GM08714 (cell line): ENCODE measurements at regions not wholly inside any gene's neighbourhood (a gene's known extent, or its start where the extent isn't known, plus 50 kb on each side); places are given as distances from the start of the nearest gene placed in this dataset.

Experiments
- H3K4me3 ChIP-seq: fragments of 200-500 bp; sonication (Bioruptor generic); 2 replicates; pipeline ENCODE4 v1.5.1; 2014; ENCODE audit warnings: mild to moderate bottlenecking, low read length, inconsistent platforms
- ZNF274 ChIP-seq: IDR thresholded peaks from 2 replicates; pipeline ENCODE4 v1.6.1; 2012; ENCODE audit warnings: mild to moderate bottlenecking, low read depth, low read length

DNA sequence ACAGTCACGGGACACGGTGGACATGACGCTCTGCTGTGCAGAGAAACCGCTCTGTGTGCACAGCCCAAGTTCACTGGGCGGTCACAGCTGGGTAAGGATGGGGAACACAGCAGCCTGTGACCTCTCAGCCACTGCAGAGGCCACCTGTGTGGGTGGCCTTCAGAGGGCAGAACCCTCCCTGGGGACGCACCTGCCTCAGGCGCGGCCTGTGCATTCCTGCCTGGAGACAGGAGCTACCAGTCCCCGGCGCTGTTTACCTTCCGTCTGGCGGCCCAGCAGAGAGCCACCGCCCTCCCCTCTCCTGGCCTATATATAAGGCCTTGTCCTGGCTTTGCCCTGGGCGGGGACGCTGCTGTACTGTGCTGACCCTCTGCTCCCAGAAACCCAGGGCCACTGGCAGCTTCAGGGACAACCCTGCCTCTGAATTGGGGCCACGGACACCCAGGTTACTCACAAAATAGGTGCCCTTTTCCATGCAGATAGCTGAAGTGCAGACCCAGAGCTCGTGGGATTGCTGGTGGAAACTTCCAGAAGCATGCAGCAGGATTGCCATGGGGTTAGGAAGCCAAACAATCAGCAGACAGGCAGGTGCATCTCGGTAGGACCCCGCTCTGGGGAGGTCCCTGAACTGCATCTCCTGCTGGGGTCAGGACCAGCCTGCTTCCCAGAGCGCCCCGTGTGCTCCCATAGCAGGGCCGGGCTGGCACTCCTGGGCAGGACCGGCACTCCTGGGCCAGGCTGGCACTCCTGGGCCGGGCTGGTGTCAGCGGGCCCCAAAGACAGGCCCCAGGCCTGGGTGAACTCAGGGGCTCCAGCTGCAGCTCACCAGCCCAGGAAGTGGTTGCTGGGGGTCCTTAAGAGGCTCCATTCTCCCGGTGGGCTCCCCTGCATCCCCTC, 83.6 kb downstream of the SIK1 start:
- H3K4me3 ChIP-seq: no peak overlapping the region
- no peak for TF ChIP-seq ZNF274

GRCh38 chr21:43342301-43342881, 84.5 kb downstream of the SIK1 start:
- no peak overlapping the region for H3K4me3 ChIP-seq
- TF ChIP-seq ZNF274: no peak

DNA sequence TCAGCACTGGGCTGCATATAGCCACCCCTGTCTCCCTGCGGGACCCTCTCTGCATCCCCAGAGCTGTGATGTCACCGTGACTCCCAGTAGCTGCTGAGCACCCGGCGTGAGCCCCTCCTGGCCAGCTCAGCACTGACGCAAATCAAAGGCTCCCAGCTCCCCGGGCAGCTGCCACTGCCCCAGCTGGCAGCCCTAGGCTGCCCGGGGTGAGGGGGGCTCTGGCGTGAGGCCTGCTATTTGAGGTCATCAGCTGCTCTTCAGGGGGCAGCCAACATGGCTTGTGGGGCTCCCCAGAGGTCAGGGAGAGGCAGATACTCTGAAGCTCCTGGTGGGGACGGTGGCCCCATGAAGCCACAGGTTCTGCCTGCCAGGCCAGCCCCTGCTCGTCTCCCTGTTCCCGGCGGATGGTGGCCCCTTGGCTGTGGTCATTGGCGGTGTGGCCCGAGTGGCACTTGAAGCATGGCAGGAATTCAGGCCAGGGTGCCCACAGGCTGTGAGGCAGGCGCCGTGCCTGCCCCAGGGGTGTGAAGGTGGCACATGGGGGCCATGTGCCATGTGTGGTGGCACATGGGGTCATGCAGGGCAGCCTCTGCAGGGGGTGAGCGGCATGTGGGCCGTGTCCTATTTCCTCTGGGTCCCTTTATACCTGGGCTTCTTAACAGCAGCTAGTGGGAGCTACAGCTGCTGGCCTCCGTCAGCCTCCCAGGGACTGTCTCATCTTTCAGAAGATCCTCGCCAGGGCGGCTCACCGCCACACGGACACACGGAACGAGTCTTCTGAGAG, 85.4 kb downstream of the SIK1 start:
- no peak for TF ChIP-seq ZNF274
- H3K4me3 ChIP-seq: no peak overlapping the region

DNA sequence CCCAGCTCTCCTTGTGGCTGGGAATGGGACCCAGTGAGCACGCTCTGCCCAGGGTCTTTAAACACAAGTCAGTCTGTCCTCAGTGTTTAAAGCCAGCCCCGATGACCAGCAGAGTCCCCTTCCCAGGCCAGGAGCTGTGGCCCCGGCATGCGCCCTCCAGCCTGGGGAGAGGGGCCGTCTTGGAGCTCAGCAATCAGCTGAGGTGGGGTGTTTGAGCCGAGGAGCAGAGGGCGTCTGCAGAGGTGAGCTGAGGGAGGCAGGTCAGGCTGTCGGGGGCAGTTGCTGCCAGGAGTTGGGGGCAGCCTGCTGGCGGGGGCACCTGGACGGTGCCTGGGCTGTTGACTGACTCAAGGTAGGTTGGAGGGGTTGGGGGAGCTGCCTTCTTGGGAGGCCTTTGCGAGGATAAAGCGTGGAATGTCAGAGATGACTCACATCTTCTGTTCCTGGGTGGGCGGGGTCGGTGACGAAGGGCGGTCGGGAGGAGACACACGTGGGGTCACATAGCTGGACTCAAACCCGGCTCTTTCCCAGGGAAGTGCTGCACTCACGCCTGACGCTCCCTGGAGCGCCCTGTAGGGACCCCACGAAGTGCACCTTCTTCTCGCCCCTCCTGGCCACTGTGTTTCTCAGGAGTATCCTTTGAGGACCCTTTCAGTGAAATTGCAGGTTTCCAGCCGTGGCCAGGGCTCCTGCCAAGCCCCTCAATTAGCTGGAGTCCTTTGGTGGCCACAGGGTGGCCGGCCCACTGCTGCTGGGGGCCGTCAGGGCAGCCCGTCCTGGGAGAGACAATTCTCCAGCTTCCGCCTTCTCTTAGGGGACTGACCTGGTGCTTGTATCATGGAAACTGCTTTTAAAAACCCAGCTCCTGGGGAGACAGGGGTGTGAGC, 86.2 kb downstream of the SIK1 start:
- no peak overlapping the region for H3K4me3 ChIP-seq
- no peak for TF ChIP-seq ZNF274

- no peak for TF ChIP-seq ZNF274
- H3K4me3 ChIP-seq: no peak overlapping the region
Measured at GRCh38 chr21:43339668-43340067, 87.3 kb downstream of the SIK1 start.

GRCh38 chr21:43338951-43339350, 88.0 kb downstream of the SIK1 start:
- H3K4me3 ChIP-seq: no peak overlapping the region
- no peak for TF ChIP-seq ZNF274

DNA sequence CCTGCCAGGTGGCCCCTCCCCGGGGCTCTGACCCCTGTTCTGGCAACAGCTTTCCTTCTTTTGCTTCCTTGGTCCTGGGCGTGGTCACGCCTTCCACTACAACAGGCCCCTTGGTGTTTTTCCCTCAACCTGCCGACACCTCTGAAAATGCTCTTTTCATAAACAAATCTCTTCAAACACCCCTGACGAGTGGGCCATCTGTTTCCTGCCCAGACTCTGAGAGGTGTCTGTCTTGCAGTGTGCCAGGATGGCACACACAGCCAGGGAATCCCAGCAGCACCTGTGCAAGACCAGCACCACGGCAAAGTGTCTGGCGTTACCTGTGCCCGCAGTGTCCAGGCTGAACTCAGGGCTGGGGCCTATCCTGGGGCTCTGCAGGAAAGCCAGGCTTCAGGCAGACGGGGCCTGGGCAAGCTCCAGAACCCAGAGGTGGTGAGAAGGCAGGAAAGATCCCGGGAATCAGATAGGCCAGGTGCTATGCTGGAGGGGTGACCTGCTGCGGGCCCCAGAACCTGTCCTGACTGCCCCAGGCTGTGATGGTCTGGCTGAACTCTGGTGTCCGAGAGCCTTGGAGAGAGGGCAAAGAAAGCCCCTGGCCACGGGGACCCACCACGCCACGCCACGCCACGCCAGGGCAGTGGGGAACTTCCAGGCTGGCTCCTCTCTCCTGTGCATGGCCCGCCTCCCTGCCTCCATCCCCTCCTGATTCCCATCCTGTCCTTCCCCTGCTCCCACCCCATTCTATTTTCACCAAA, 88.9 kb downstream of the SIK1 start:
- TF ChIP-seq ZNF274: no peak
- H3K4me3 ChIP-seq: no peak overlapping the region

DNA sequence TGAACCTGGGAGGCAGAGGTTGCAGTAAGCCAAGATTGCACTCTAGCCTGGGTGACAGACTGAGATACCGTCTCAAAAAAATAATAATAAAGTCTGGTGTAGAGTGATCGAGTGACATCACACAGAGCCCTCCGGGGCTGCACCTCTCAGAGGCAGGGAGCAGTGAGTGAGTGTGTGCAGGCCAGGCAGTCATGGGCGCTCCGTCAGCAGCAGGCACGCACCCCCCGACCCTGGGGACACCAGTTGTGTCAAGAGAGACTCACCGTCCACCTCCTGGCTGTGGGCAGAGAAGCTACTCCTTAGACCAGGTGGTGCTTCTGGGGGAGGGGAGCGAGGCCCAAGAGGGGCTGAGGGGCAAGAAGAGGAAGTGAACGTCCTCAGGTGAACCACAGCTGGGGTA, 91.8 kb downstream of the SIK1 start:
- no peak for TF ChIP-seq ZNF274
- no peak overlapping the region for H3K4me3 ChIP-seq

GRCh38 chr21:43334214-43334958, 92.5 kb downstream of the SIK1 start:
- TF ChIP-seq ZNF274: no peak
- H3K4me3 ChIP-seq: no peak overlapping the region

- H3K4me3 ChIP-seq: no peak overlapping the region
Measured at GRCh38 chr21:43333298-43334062, 93.5 kb downstream of the SIK1 start.

GRCh38 chr21:43332861-43333297, 94.1 kb downstream of the SIK1 start:
- no peak overlapping the region for H3K4me3 ChIP-seq
- no peak for TF ChIP-seq ZNF274

More at GRCh38 chr21:43333298-43334062, 93.5 kb downstream of the SIK1 start:
- no peak for TF ChIP-seq ZNF274

DNA sequence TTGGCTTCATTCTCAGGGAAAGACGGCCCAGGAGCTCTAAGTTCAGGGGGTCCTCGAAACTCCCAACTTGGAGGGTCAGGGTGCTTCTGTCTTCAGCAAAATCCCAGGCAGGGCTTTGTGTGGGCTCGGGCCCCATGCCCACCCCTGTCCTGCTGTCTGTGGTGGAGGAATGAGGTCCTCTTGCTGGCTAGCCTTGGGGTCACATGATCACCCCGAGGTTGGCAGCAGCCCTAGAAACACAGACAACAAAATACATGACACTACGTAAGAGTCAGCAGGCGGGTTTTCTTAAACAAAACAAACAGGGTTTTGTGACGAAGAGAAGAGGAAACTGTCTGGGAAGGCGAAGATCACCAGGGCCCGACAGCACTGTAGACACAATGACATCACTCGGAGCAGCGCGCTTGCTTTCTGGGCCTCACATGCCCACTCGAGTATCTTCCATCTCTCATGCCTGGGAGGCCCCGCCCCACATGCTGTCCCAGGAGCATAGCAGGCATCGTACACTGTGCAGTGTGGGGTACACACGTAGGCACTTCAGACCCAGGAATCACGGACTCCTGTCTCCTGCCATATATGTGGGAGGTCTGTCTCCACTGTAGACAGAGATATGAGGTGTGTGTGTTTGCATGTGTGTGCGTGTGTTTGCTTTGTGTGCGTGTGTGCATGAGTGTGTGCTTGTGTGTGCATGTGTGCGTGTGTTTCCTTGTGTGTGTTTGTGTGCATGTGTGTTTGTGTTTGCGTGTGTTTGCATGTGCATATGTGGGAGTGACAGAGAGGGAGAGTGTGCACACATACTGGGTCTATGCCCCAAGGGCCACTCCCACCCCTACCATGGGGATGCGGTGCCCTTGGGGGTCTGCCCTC, 94.7 kb downstream of the SIK1 start:
- no peak for TF ChIP-seq ZNF274
- H3K4me3 ChIP-seq: no peak overlapping the region
